IMR-90 (cell line): ENCODE measurements at regions not wholly inside any gene's neighbourhood (a gene's known extent, or its start where the extent isn't known, plus 50 kb on each side); places are given as distances from the start of the nearest gene placed in this dataset.

Experiments
- BHLHE40 ChIP-seq: fragments of 150-350 bp; IDR thresholded peaks from 2 replicates; pipeline ENCODE4 v1.6.1; 2016; ENCODE audit warnings: mild to moderate bottlenecking, low read depth, low read length
- CEBPB ChIP-seq: IDR thresholded peaks from 2 replicates; pipeline ENCODE4 v1.6.1; 2012; ENCODE audit warnings: low read depth, low read length, improper control_type of control experiment
- CHD1 ChIP-seq: IDR thresholded peaks from 2 replicates; pipeline ENCODE4 v1.6.1; 2012; ENCODE audit warnings: low read depth, low read length, improper control_type of control experiment
- CTCF ChIP-seq: conservative IDR thresholded peaks from 2 replicates; pipeline ENCODE4 v1.5.1; 2012; ENCODE audit warnings: mild to moderate bottlenecking, low read depth, low read length, improper control_type of control experiment
- ELK1 ChIP-seq: fragments of 150-350 bp; IDR thresholded peaks from 2 replicates; pipeline ENCODE4 v1.6.1; 2016; ENCODE audit warnings: low read depth, mild to moderate bottlenecking, low read length, moderate library complexity, borderline replicate concordance
- FOS ChIP-seq: fragments of 150-350 bp; IDR thresholded peaks from 2 replicates; pipeline ENCODE4 v1.6.1; 2016; ENCODE audit warnings: low read depth, low read length
- MAZ ChIP-seq: IDR thresholded peaks from 2 replicates; pipeline ENCODE4 v1.6.1; 2012; ENCODE audit warnings: low read depth, mild to moderate bottlenecking, low read length, improper control_type of control experiment, moderate library complexity, borderline replicate concordance
- MXI1 ChIP-seq: IDR thresholded peaks from 2 replicates; pipeline ENCODE4 v1.6.1; 2012; ENCODE audit warnings: low read depth, mild to moderate bottlenecking, low read length, moderate library complexity, borderline replicate concordance
- NFE2L2 ChIP-seq: fragments of 150-350 bp; IDR thresholded peaks from 2 replicates; pipeline ENCODE4 v1.6.1; 2016; ENCODE audit warnings: low read depth, mild to moderate bottlenecking, low read length
- POLR2A ChIP-seq: IDR thresholded peaks from 2 replicates; pipeline ENCODE4 v1.6.1; 2012; ENCODE audit warnings: mild to moderate bottlenecking, low read depth, low read length
- RAD21 ChIP-seq: IDR thresholded peaks from 2 replicates; pipeline ENCODE4 v1.6.1; 2012; ENCODE audit warnings: low read length, improper control_type of control experiment
- RFX5 ChIP-seq: IDR thresholded peaks from 2 replicates; pipeline ENCODE4 v1.8.0; 2012; ENCODE audit warnings: low read depth, mild to moderate bottlenecking, low read length, moderate library complexity
- SMC3 ChIP-seq: fragments of 150-350 bp; IDR thresholded peaks from 2 replicates; pipeline ENCODE4 v1.6.1; 2016; ENCODE audit warnings: low read depth, mild to moderate bottlenecking, antibody characterized with exemption, low read length, moderate library complexity
- USF2 ChIP-seq: fragments of 150-350 bp; IDR thresholded peaks from 2 replicates; pipeline ENCODE4 v1.6.1; 2017; ENCODE audit warnings: mild to moderate bottlenecking, antibody characterized with exemption, low read length, low read depth

- TF ChIP-seq CEBPB: no peak
- TF ChIP-seq USF2: no peak
- TF ChIP-seq FOS: no peak
- no peak for TF ChIP-seq CTCF
- no peak for TF ChIP-seq RFX5
- TF ChIP-seq POLR2A: no peak
- TF ChIP-seq MAZ: no peak
- no peak for TF ChIP-seq RAD21
- no peak for TF ChIP-seq BHLHE40
- no peak for TF ChIP-seq ELK1
- no peak for TF ChIP-seq SMC3
- TF ChIP-seq NFE2L2: no peak
- TF ChIP-seq MXI1: no peak
- TF ChIP-seq CHD1: no peak
These were observed 637.7 kb upstream of the UBE2E2 start for GRCh38 chr3:22565393-22565792.
